HFFc6 (cell line): ENCODE measurements at regions not wholly inside any gene's neighbourhood (a gene's known extent, or its start where the extent isn't known, plus 50 kb on each side); places are given as distances from the start of the nearest gene placed in this dataset.

Experiments
- DNase-seq: peaks from one replicate; pipeline ENCODE4 v3.0.0-alpha.2; 2018
- H3K27ac Mint-ChIP-seq: 2 replicates; pipeline ENCODE4 v1.8.0; 2020; ENCODE audit warnings: mild to moderate bottlenecking, mixed read lengths
- H3K27me3 Mint-ChIP-seq: 2 replicates; pipeline ENCODE4 v1.8.0; 2021; ENCODE audit warnings: mild to moderate bottlenecking, moderate library complexity, mixed read lengths; ENCODE audit not compliant: insufficient read depth
- H3K36me3 Mint-ChIP-seq: 2 replicates; pipeline ENCODE4 v1.8.0; 2021; ENCODE audit warnings: low read depth, mixed read lengths
- H3K4me1 Mint-ChIP-seq: 2 replicates; pipeline ENCODE4 v1.8.0; 2020; ENCODE audit warnings: low read depth, mixed read lengths
- H3K4me3 Mint-ChIP-seq: 2 replicates; pipeline ENCODE4 v1.8.0; 2020; ENCODE audit warnings: mild to moderate bottlenecking, moderate library complexity, mixed read lengths
- H3K9me3 Mint-ChIP-seq: 2 replicates; pipeline ENCODE4 v1.8.0; 2020; ENCODE audit warnings: mild to moderate bottlenecking, mixed read lengths
- TF ChIP-seq, protein P1 (sequence below): fragments of 200-600 bp; sonication (generic); IDR thresholded peaks from 2 replicates; pipeline ENCODE4 v1.5.0; 2021; ENCODE audit warnings: antibody characterized with exemption, mild to moderate bottlenecking

DNA sequence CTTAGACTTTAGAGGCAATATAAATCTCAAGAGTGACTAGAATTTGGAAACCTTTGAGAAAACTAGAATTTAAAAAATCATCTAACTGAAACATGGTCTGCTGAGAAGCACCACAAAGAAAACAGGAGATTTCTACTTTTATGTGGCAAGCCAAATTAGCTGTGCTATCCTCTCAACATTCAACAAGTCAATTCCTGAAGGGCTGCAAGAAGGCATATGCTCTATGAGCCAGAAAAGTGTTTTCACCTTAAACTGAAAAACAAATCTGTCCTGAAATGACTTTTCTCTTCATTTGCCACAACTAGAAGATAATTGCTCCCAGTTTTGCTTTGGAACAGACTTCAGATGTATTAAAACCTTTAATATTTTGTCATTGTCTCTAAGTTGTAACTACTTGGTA lies 263.2 kb upstream of the EDNRA start:
- Mint-ChIP-seq H3K4me3 (no peak overlapping the region), H3K9me3 (no peaks in the 10 kb centered on the region)
- TF ChIP-seq, protein P1, sequence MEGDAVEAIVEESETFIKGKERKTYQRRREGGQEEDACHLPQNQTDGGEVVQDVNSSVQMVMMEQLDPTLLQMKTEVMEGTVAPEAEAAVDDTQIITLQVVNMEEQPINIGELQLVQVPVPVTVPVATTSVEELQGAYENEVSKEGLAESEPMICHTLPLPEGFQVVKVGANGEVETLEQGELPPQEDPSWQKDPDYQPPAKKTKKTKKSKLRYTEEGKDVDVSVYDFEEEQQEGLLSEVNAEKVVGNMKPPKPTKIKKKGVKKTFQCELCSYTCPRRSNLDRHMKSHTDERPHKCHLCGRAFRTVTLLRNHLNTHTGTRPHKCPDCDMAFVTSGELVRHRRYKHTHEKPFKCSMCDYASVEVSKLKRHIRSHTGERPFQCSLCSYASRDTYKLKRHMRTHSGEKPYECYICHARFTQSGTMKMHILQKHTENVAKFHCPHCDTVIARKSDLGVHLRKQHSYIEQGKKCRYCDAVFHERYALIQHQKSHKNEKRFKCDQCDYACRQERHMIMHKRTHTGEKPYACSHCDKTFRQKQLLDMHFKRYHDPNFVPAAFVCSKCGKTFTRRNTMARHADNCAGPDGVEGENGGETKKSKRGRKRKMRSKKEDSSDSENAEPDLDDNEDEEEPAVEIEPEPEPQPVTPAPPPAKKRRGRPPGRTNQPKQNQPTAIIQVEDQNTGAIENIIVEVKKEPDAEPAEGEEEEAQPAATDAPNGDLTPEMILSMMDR, result no peak

DNA sequence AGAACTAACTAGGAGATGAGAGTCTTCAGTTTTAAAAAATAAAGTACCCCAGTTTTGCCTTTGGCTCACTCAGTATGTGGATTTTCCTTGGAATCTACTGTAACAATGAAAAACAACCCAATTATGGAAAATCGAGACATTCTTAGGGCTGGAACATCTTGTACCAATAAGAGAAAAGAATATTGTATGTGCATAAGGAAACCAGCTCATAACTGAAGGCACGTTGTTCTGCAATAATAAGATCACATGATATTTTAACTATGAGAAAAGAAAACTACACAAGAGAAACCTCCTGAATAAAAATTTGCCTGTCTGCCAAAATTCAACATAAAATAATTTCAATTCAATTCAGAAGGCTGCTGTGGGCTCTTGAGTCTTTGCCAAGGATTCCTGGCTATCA lies 261.8 kb upstream of the EDNRA start:
- TF ChIP-seq, protein P1, result no peak
- H3K4me1 Mint-ChIP-seq, result no peaks in the 10 kb centered on the region
- no peak overlapping the region for H3K4me3 Mint-ChIP-seq
- H3K27ac Mint-ChIP-seq, result no peak overlapping the region
- H3K9me3 Mint-ChIP-seq, result no peaks in the 10 kb centered on the region
- H3K36me3 Mint-ChIP-seq, result no peaks in the 10 kb centered on the region
- peaks cover 6% of the 10 kb centered on the region; the same call in 1 of the 2 replicates for H3K27me3 Mint-ChIP-seq
- DNase-seq, result no peak

More for the DNA sequence above, 263.2 kb upstream of the EDNRA start:
- Mint-ChIP-seq H3K27me3 (0 out of 2 replicates have a peak, but pooled peaks cover 6% of the 10 kb centered on the region), H3K27ac (no peak overlapping the region), H3K36me3 (no peaks in the 10 kb centered on the region), H3K4me1 (no peaks in the 10 kb centered on the region)
- no peak for DNase-seq

DNA sequence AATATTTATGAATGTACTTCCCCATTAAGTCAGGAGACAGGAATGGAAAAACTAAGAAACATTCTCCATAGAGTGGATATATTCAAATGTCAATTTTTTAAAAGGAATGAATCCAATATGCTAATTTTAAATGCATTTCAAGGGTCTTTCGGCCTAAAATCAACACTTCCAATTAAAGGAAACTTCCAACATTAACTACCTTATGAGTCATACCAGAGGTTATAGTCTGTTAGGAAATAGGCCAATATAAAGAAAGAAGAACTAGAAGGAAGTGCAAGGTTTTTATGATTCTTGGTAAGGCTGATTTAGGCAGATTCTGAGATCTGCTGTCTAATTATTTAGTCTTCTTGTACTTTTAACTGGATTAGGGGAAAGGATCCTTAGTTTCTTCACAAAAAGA lies 260.1 kb upstream of the EDNRA start:
- H3K27ac Mint-ChIP-seq, result no peak overlapping the region
- H3K27me3 Mint-ChIP-seq, result no peaks in the 10 kb centered on the region; the same call in 1 of the 2 replicates
- no peaks in the 10 kb centered on the region for H3K4me1 Mint-ChIP-seq
- H3K36me3 Mint-ChIP-seq, result no peaks in the 10 kb centered on the region
- TF ChIP-seq, protein P1, result no peak
- DNase-seq, result no peak
- no peaks in the 10 kb centered on the region for H3K9me3 Mint-ChIP-seq
- no peak overlapping the region for H3K4me3 Mint-ChIP-seq

DNA sequence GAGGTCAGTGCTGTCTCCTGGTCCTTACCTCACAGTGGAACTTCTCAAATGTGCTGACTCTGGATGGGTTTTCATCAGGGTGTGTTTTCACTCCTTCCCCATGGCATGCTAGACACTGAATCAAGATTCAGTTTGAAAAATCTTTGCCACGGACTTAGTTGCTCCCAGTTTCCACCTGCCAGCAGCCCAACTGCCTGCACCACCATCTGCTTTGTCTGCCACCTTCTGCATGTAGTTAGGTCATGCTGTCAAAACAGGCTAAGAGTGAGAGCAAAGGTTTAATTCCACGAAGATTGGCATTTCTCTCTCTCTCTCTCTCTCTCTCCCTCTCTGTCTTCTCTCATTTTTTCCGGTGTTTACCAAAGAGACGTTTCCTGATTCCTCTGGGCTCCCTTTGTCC lies 258.0 kb upstream of the EDNRA start:
- no peaks in the 10 kb centered on the region for H3K4me1 Mint-ChIP-seq
- no peak overlapping the region for H3K27ac Mint-ChIP-seq
- H3K36me3 Mint-ChIP-seq, result no peaks in the 10 kb centered on the region
- no peaks in the 10 kb centered on the region for H3K9me3 Mint-ChIP-seq
- no peaks in the 10 kb centered on the region; the same call in 1 of the 2 replicates for H3K27me3 Mint-ChIP-seq
- DNase-seq, result no peak
- TF ChIP-seq, protein P1, result no peak
- H3K4me3 Mint-ChIP-seq, result no peak overlapping the region

DNA sequence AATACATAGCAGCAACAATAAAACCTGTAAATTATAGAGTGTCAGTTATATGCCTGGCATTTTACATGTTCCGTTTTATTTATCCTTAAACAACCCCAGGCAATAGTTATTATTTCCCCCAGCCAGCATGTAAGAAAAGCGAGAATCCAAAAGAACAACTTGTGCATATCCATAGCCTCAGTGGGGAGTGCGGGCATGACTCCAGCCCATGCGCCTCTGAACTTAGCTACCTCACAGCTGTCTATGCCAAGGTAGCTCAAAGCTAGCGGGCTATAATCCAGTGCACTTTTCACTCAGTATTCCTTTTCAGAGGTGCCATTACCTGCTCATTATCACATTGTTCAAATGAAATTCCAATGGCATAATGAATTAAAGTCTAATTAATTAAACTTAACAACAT lies 257.3 kb upstream of the EDNRA start:
- no peak for DNase-seq
- TF ChIP-seq, protein P1, result no peak
- Mint-ChIP-seq H3K36me3 (no peaks in the 10 kb centered on the region), H3K4me3 (no peak overlapping the region), H3K9me3 (no peaks in the 10 kb centered on the region), H3K27ac (no peak overlapping the region), H3K27me3 (no peaks in the 10 kb centered on the region; the same call in 1 of the 2 replicates), H3K4me1 (no peaks in the 10 kb centered on the region)

DNA sequence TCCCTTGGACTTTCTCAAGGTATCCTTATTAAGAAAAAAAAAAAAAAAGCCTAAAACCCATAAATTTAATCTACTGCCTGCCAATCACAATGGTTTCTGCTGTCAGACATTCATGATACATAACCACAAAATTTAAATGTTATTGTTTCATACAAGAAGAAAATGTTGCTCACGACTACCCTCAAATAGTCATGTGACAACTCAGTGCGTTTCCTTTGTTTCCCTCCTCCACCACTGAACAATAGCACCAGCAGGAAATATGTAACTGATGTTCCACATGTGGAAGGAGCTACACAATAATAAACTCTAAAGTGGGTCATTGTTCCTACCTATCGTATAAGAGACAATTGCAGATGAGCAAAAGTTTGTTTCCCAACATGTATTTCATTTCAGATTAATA lies 244.1 kb upstream of the EDNRA start:
- DNase-seq, result no peak
- no peak overlapping the region for H3K27ac Mint-ChIP-seq
- no peaks in the 10 kb centered on the region for H3K9me3 Mint-ChIP-seq
- H3K36me3 Mint-ChIP-seq, result no peaks in the 10 kb centered on the region
- TF ChIP-seq, protein P1, result no peak
- no peaks in the 10 kb centered on the region for H3K27me3 Mint-ChIP-seq
- no peak overlapping the region for H3K4me3 Mint-ChIP-seq
- no peaks in the 10 kb centered on the region for H3K4me1 Mint-ChIP-seq
